Stomach smooth muscle (tissue), 2 donors: ENCODE measurements at regions not wholly inside any gene's neighbourhood (a gene's known extent, or its start where the extent isn't known, plus 50 kb on each side); places are given as distances from the start of the nearest gene placed in this dataset.

Source experiments
- H3K27ac ChIP-seq: one replicate; pipeline ENCODE4 v1.7.0; 2013; ENCODE audit warnings: mild to moderate bottlenecking, low read length, inconsistent platforms
- H3K27me3 ChIP-seq, 2 donors: one replicate each; pipeline ENCODE4 v1.7.0; 2013; ENCODE audit warnings: low read length in 2 of 2; ENCODE audit not compliant: insufficient read depth in 2 of 2, control insufficient read depth in 1 of 2
- H3K36me3 ChIP-seq, 2 donors: one replicate each; pipeline ENCODE4 v1.7.0; 2013; ENCODE audit warnings: low read length in 2 of 2; ENCODE audit not compliant: control insufficient read depth in 2 of 2, insufficient read depth in 2 of 2
- H3K4me1 ChIP-seq: one replicate; pipeline ENCODE4 v1.7.0; 2013; ENCODE audit warnings: low read length; ENCODE audit not compliant: control insufficient read depth, insufficient read depth
- H3K4me3 ChIP-seq, 2 donors: one replicate each; pipeline ENCODE4 v1.7.0; 2013; ENCODE audit warnings: low read length in 2 of 2
- H3K9ac ChIP-seq, 2 donors: one replicate each; pipeline ENCODE4 v1.7.0; 2013; ENCODE audit warnings: low read length in 2 of 2, mild to moderate bottlenecking in 1 of 2
- H3K9me3 ChIP-seq, 2 donors: one replicate each; pipeline ENCODE4 v1.7.0; 2013; ENCODE audit warnings: low read length in 2 of 2; ENCODE audit not compliant: control insufficient read depth in 2 of 2
- donor health status: healthy.
- donor health status: Pancreatic carcinoma.

DNA sequence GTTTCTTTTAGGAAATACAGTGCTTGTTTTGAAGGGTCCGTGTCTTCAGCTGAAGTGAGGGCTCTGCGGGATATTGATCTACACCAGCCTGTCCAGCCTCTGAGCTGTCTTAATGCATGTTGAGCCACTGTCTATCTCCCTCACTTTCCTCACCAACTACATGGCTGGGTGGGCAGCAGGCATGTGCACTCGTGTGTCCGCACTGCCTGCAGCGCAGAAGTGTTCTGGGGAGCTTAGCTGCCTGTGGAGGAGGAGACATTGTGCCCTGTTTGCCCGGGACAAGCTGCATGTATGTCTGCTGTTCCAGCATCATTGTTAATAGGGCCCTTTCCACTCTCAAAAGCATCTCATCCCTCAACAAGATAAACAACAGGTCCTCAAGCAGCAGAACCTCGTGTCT lies 133.1 kb upstream of the EEPD1 start:
- H3K9ac ChIP-seq, result no peak overlapping the region
- no peak overlapping the region for H3K27ac ChIP-seq
- H3K9me3 ChIP-seq, result no peaks in the 10 kb centered on the region
- H3K27me3 ChIP-seq, result no peaks in the 10 kb centered on the region
- H3K4me1 ChIP-seq, result no peaks in the 10 kb centered on the region
- no peak overlapping the region for H3K4me3 ChIP-seq
- no peaks in the 10 kb centered on the region for H3K36me3 ChIP-seq

DNA sequence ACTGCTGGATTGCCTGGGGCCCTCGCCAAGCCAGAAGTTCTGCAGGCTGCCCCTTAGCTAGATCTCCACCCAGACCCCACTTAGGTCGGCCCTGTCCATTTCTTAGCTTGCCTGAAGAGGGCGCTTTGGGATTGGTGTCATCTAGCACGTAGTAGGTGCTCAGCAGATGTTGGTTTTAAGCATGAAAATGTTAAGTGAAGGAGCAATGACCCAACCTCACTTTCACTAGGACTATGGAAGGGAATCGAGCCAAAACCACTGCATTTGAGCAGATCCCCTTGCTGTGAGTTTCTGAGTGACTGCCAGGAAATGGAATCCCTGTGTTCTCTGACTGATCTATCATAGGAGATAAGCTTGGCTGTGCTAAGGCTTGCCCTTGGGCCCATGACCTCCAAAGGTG lies 131.7 kb upstream of the EEPD1 start:
- Histone ChIP-seq H3K36me3 (no peaks in the 10 kb centered on the region), H3K27me3 (no peaks in the 10 kb centered on the region)

DNA sequence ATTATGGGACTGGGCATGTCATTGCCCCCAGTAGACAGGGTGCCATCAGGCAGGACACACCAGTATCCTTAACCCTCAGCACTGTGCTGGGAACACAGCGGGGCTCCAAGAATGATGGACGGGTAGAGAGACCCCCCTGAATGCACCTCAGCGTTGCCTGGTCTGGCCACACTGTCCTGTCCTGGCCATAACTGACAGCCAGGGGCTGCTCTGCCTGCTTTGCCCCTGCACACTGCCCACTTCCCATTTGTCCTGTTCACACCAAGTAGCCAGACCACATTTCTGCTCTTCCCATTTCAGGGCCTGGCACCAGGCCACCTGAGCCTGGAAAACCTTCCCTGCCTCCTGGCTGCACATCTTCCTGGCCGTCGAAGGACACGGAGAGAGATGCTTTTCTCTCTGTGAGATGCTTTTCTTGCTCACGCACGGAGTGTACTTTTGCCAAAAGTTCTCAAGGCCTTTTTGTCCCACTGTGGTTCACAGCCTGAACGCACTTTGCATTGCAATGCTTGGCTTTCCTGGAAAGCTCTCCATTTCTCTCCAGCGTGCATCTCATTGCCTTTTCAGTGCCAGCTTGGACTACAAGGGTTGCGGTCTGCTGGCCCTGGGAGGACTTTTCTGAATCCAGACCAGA lies 131.0 kb upstream of the EEPD1 start:
- Histone ChIP-seq H3K4me3 (no peak overlapping the region), H3K9ac (no peak overlapping the region), H3K9me3 (no peaks in the 10 kb centered on the region), H3K36me3 (no peaks in the 10 kb centered on the region), H3K27ac (no peak overlapping the region), H3K27me3 (no peaks in the 10 kb centered on the region), H3K4me1 (no peaks in the 10 kb centered on the region)

More for the DNA sequence above, 131.7 kb upstream of the EEPD1 start:
- H3K9ac ChIP-seq, result no peak overlapping the region
- H3K27ac ChIP-seq, result no peak overlapping the region
- H3K9me3 ChIP-seq, result no peaks in the 10 kb centered on the region
- no peaks in the 10 kb centered on the region for H3K4me1 ChIP-seq
- no peak overlapping the region for H3K4me3 ChIP-seq

- Histone ChIP-seq H3K9me3 (no peaks in the 10 kb centered on the region), H3K27ac (no peak overlapping the region), H3K9ac (no peak overlapping the region), H3K27me3 (no peaks in the 10 kb centered on the region), H3K36me3 (no peaks in the 10 kb centered on the region), H3K4me1 (no peaks in the 10 kb centered on the region), H3K4me3 (no peak overlapping the region)
Measured at GRCh38 chr7:36023033-36023560, 130.0 kb upstream of the EEPD1 start.

DNA sequence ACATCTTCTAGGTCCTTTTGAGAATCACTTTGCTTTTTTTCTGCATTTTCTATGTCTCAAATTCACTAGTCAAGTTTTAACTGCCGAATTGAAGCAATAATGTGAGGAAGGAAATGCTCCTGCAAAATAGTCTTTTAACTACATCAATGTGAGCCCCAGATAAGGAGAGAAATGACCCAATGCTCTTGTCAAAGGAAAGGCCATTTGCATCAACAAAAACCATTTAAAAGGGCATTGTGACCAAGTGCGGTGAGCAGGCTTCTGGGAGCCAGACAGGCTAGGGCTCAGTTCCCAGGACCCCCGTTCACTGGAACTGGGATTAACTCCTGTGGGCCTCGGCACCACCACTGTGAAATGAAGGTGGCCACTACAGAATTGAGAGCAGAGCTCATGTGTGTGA lies 127.9 kb upstream of the EEPD1 start:
- Histone ChIP-seq H3K9me3 (no peaks in the 10 kb centered on the region), H3K27ac (no peak overlapping the region), H3K4me1 (no peaks in the 10 kb centered on the region), H3K27me3 (peaks cover 0 to 5% of the 10 kb centered on the region in 2 donors), H3K36me3 (no peaks in the 10 kb centered on the region), H3K4me3 (no peak overlapping the region), H3K9ac (no peak overlapping the region)

DNA sequence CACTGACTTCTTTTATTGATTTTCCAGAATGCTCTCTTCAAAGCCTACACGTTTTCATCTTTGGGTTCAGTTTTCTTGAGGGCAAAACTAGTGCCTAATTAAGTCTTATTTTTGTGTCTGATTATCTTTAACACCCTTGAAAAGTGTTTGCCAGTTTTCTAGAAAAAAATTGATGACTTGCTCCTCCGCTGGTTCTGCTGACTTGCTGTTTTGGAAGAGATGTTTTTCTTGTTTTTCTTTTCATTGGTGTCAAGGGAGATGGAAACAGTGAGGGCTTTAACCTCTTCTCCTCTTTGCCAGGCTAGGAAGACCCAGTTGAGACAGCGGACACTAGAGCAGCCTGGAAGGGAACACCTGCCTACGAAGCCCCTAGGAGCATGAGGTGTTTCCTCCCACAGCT lies 123.7 kb upstream of the EEPD1 start:
- Histone ChIP-seq H3K27me3 (peaks cover 0 to 5% of the 10 kb centered on the region in 2 donors), H3K36me3 (no peaks in the 10 kb centered on the region), H3K27ac (no peak overlapping the region), H3K9ac (no peak overlapping the region), H3K4me1 (no peaks in the 10 kb centered on the region), H3K4me3 (no peak overlapping the region), H3K9me3 (no peaks in the 10 kb centered on the region)

DNA sequence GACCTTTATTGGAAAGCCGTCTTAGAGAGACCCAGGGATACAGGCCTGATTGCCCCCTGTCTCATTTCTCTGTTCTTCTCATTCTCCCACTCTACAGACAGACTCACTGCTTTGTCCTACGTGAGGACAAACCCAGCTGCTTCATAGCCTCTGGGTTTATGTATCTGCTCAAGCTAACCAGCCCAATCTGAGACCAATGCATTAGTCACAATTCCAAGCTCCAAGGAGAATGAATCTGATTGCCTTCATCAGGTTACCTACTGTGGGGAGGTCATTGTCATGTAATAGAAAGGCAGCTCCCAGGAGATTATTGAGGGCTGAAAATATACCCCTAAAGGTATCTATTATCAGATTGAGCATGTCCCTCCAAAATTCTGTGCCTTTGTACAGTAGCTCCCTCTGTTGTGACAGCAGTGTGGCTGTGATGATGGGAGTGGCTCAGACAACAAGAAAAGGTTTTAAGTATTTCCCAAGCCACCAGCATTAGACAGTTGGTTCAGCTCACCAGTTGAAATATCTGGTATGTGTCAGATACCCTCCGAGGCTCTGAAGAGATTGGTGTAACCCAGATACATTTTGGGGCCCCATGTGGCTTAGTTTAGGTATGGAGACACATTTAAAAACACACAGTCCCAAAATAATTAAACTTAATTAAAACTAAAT lies 123.1 kb upstream of the EEPD1 start:
- no peaks in the 10 kb centered on the region for H3K9me3 ChIP-seq
- no peak overlapping the region for H3K9ac ChIP-seq
- H3K27me3 ChIP-seq, result peaks cover 0 to 5% of the 10 kb centered on the region in 2 donors
- H3K27ac ChIP-seq, result no peak overlapping the region
- no peaks in the 10 kb centered on the region for H3K36me3 ChIP-seq
- H3K4me3 ChIP-seq, result no peak overlapping the region
- H3K4me1 ChIP-seq, result no peaks in the 10 kb centered on the region

DNA sequence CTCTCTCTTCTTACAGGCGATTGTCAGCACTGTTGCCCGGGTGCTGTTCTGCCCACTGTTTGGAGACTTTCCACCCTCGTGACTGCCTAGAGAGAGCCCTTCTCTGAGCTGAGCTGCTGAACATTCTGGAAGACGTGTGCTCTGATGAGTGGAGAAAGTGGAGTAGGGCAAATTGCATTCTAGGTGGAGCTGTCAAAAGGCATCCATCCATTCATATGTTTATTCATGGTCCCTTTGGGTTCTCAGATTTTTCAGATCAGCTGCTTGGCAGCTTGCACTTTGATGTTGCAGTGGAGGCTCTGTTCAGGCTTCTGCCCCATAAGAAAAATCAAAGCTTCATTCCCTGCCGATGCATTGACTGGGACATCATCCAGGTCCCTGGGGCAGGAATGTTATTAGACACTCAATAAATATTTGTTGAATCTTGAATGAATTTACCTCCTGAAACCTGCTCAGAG lies 120.7 kb upstream of the EEPD1 start:
- no peaks in the 10 kb centered on the region for H3K9me3 ChIP-seq
- peaks cover 0 to 5% of the 10 kb centered on the region in 2 donors for H3K27me3 ChIP-seq
- no peaks in the 10 kb centered on the region for H3K36me3 ChIP-seq
- no peak overlapping the region for H3K27ac ChIP-seq
- H3K9ac ChIP-seq, result no peak overlapping the region
- H3K4me1 ChIP-seq, result peaks cover 8% of the 10 kb centered on the region
- no peak overlapping the region for H3K4me3 ChIP-seq

GRCh38 chr7:36034020-36034419 lies 119.0 kb upstream of the EEPD1 start:
- no peaks in the 10 kb centered on the region for H3K36me3 ChIP-seq
- peaks cover 8% of the 10 kb centered on the region for H3K4me1 ChIP-seq
- no peak overlapping the region for H3K9ac ChIP-seq
- no peaks in the 10 kb centered on the region for H3K9me3 ChIP-seq
- no peak overlapping the region for H3K4me3 ChIP-seq
- H3K27me3 ChIP-seq, result peaks cover 0 to 5% of the 10 kb centered on the region in 2 donors
- H3K27ac ChIP-seq, result no peak overlapping the region

DNA sequence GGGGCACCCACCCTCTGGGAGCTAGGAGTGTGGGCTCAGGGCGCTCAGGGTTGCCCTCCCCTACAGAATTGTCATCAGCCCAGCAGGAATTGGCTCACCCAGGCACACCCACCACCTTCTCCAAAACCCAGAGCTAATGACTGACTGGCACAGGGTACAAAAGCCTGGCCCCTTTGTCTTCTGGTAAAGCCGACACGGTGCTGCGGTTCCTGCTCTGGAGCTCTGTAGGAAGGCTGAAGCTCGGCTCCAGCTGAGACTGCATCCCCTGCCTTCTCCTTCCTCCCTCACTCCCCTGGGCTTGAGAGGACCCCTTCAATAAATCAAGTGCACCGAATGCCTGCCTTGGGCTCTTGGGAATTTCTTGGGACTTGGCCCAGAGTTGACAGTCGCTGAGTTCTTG lies 117.9 kb upstream of the EEPD1 start:
- Histone ChIP-seq H3K4me1 (peaks cover 8% of the 10 kb centered on the region), H3K27me3 (no peaks in the 10 kb centered on the region), H3K27ac (no peak overlapping the region), H3K36me3 (no peaks in the 10 kb centered on the region), H3K9ac (no peak overlapping the region), H3K4me3 (no peak overlapping the region), H3K9me3 (no peaks in the 10 kb centered on the region)

GRCh38 chr7:36036590-36036989 lies 116.5 kb upstream of the EEPD1 start:
- no peak overlapping the region for H3K9ac ChIP-seq
- peak overlapping the region in 1 of 2 donors; percentile 15 for H3K4me3 ChIP-seq

More at GRCh38 chr7:36036590-36036989, 116.5 kb upstream of the EEPD1 start:
- peaks cover 8% of the 10 kb centered on the region for H3K4me1 ChIP-seq
- H3K9me3 ChIP-seq, result no peaks in the 10 kb centered on the region
- no peaks in the 10 kb centered on the region for H3K36me3 ChIP-seq
- no peaks in the 10 kb centered on the region for H3K27me3 ChIP-seq
- H3K27ac ChIP-seq, result peak overlapping the region; percentile 2
